ENCODE measurements at regions not wholly inside any gene's neighbourhood (a gene's known extent, or its start where the extent isn't known, plus 50 kb on each side); places are given as distances from the start of the nearest gene placed in this dataset.

- no peak for TF ChIP-seq CTCF (IDR thresholded peaks at IDR 0.05; ENCODE audit: unreplicated experiment)
- no peak overlapping the region for H3K4me3 Mint-ChIP-seq (ENCODE audit: low read depth)
- peaks cover 4% of the 10 kb centered on the region for H3K9me3 Mint-ChIP-seq (ENCODE audit: low read depth)
- H3K36me3 Mint-ChIP-seq (ENCODE audit: insufficient read depth), result no peaks in the 10 kb centered on the region
- no peak for DNase-seq (ENCODE audit: low spot score, unreplicated experiment)
- no peaks in the 10 kb centered on the region for H3K27me3 Mint-ChIP-seq
- H3K27ac Mint-ChIP-seq, result no peak overlapping the region
- no peaks in the 10 kb centered on the region for H3K4me1 Mint-ChIP-seq (ENCODE audit: low read depth)
Observed at GRCh38 chr3:16803019-16803418, 81.7 kb upstream of the PLCL2 start.

DNA sequence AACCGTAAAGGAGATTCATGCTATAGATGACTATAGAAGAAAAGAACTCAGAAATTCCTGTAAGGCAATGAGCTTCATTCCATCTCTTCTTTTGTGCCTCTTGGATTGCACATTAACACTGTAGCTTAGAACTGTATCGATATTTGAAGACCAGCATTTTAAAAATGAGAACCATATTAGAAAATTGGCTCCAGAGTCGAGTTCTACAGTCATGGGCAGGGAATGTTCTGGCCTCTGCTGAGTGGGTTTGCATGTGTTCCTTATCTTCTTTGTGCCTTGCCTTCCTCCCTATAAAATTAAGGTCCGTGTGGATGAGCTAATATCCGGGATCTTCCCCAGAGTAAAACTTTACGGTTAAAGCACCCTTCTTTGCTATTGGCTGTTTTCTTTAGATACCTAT lies 77.4 kb upstream of the PLCL2 start:
- DNase-seq (ENCODE audit: low spot score, unreplicated experiment), result no peak
- no peak overlapping the region for H3K4me3 Mint-ChIP-seq (ENCODE audit: low read depth)
- no peak overlapping the region for H3K27ac Mint-ChIP-seq
- H3K9me3 Mint-ChIP-seq (ENCODE audit: low read depth), result peaks cover 4% of the 10 kb centered on the region
- peaks cover 2% of the 10 kb centered on the region for H3K4me1 Mint-ChIP-seq (ENCODE audit: low read depth)
- no peaks in the 10 kb centered on the region for H3K36me3 Mint-ChIP-seq (ENCODE audit: insufficient read depth)
- peaks cover 4% of the 10 kb centered on the region for H3K27me3 Mint-ChIP-seq
- no peak for TF ChIP-seq CTCF (IDR thresholded peaks at IDR 0.05; ENCODE audit: unreplicated experiment)

GRCh38 chr3:16808393-16809107 lies 76.2 kb upstream of the PLCL2 start:
- Mint-ChIP-seq H3K27me3 (peaks cover 4% of the 10 kb centered on the region), H3K9me3 (ENCODE audit: low read depth) (peaks cover 4% of the 10 kb centered on the region), H3K36me3 (ENCODE audit: insufficient read depth) (no peaks in the 10 kb centered on the region), H3K4me3 (ENCODE audit: low read depth) (no peak overlapping the region), H3K4me1 (ENCODE audit: low read depth) (peaks cover 2% of the 10 kb centered on the region), H3K27ac (no peak overlapping the region)
- no peak for TF ChIP-seq CTCF (IDR thresholded peaks at IDR 0.05; ENCODE audit: unreplicated experiment)
- DNase-seq (ENCODE audit: low spot score, unreplicated experiment), result no peak

DNA sequence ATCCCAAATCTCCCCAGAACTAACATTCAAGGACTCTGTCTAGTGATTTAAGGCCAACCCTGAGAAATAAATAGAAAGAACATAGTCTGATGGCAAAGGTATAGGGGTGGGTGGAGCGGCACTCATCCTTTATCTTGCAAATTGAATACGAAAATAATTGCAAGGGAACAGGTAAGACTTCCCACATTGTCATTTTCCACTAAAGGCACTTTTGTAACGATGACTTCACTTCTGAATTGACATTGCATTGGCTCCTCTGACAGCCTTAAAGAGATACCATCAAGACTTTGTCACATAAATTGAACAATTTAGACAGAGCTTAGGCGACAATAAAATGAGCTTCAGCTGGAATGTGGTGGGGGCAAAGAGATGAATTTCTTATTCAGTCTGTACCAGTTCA lies 75.3 kb upstream of the PLCL2 start:
- H3K4me3 Mint-ChIP-seq (ENCODE audit: low read depth), result no peak overlapping the region
- no peak overlapping the region for H3K27ac Mint-ChIP-seq
- H3K36me3 Mint-ChIP-seq (ENCODE audit: insufficient read depth), result no peaks in the 10 kb centered on the region
- no peak for TF ChIP-seq CTCF (IDR thresholded peaks at IDR 0.05; ENCODE audit: unreplicated experiment)
- no peak for DNase-seq (ENCODE audit: low spot score, unreplicated experiment)
- H3K4me1 Mint-ChIP-seq (ENCODE audit: low read depth), result peaks cover 2% of the 10 kb centered on the region
- peaks cover 4% of the 10 kb centered on the region for H3K27me3 Mint-ChIP-seq
- H3K9me3 Mint-ChIP-seq (ENCODE audit: low read depth), result peaks cover 4% of the 10 kb centered on the region

DNA sequence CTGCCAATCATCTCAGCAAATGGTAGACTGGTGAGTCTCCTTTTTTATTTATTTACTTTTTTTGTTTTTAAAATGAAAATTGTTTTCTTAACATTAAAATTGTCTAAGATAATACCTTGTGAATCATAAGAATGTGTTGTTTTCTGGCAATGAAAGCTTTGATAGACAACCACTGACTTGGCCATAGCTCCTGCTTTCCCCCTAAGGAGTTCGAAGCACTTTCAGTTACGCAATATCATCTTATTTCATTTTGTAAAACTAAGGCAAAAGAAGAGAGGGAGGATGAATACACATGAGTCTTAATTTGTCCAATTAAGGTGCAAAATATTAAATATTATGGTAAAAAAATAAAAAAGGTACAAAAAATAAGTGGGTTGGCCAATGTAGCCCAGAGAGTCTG lies 74.8 kb upstream of the PLCL2 start:
- DNase-seq (ENCODE audit: low spot score, unreplicated experiment), result no peak
- no peaks in the 10 kb centered on the region for H3K36me3 Mint-ChIP-seq (ENCODE audit: insufficient read depth)
- peaks cover 4% of the 10 kb centered on the region for H3K27me3 Mint-ChIP-seq
- H3K27ac Mint-ChIP-seq, result no peak overlapping the region
- peaks cover 2% of the 10 kb centered on the region for H3K4me1 Mint-ChIP-seq (ENCODE audit: low read depth)
- peaks cover under 1% of the 10 kb centered on the region for H3K9me3 Mint-ChIP-seq (ENCODE audit: low read depth)
- TF ChIP-seq CTCF (IDR thresholded peaks at IDR 0.05; ENCODE audit: unreplicated experiment), result no peak
- H3K4me3 Mint-ChIP-seq (ENCODE audit: low read depth), result no peak overlapping the region

Data from progenitor cell of endocrine pancreas (in vitro differentiated cells).